HepG2 (cell line): ENCODE measurements at regions not wholly inside any gene's neighbourhood (a gene's known extent, or its start where the extent isn't known, plus 50 kb on each side); places are given as distances from the start of the nearest gene placed in this dataset.

ENCODE experiments used
- ATAC-seq: fragments of 200-7000 bp; cut with Tn5 transposase; 3 replicates; pipeline ENCODE4 v1.9.1; 2020; ENCODE audit warnings: mild to moderate bottlenecking, moderate library complexity
- BruUV-seq: library from RNA; stranded (reverse); fragments of 400-500 nt; replicated peaks from 2 replicates; lab custom pipeline; 2021; lab: Mats Ljungman, UMichigan
- CTCF ChIA-PET: fragments of 300-600 bp; formaldehyde crosslinking; extraction: SDS; loops from one replicate; lab custom pipeline; 2021; ENCODE audit warnings: low total read pairs, inconsistent platforms, low intra/inter-chr PET ratio; lab: Yijun Ruan, JAX
- POLR2A ChIA-PET: fragments of 350-600 bp; sonication (Branson Sonifier 250); formaldehyde crosslinking; loops from one replicate; lab custom pipeline; 2020; ENCODE audit warnings: antibody characterized with exemption, inconsistent platforms; lab: Yijun Ruan, JAX
- DNase-seq: peaks from one replicate; pipeline ENCODE4 v3.0.0-alpha.2; 2015; ENCODE audit warnings: low spot score
- FAIRE-seq: peaks from 3 replicates; lab custom pipeline; 2011; peaks lifted over from hg19 to GRCh38; lab: Jason Lieb, UNC
- H2AFZ ChIP-seq: one replicate; pipeline ENCODE4 v1.6.1; 2011; ENCODE audit warnings: low read length, inconsistent platforms
- H3K27ac ChIP-seq: fragments of 300-600 bp; 3 replicates; pipeline ENCODE4 v1.8.0; 2011; ENCODE audit warnings: mixed run types, mild to moderate bottlenecking, mixed read lengths, low read length, inconsistent platforms; ENCODE audit not compliant: insufficient read depth; ENCODE audit errors: extremely low read length
- H3K27me3 ChIP-seq, 2 experiments: fragments of 200-600 bp in 1 of 2; 2 replicates in 1 of 2; 3 replicates in 1 of 2; pipeline versions ENCODE4 v1.6.0 to v1.8.0; 2011; ENCODE audit warnings: low read length in 2 of 2, mild to moderate bottlenecking in 2 of 2, moderate library complexity in 2 of 2, inconsistent platforms in 1 of 2; ENCODE audit not compliant: insufficient read depth in 2 of 2, control insufficient read depth in 1 of 2
- H3K36me3 ChIP-seq, 2 experiments: fragments of 200-600 bp in 1 of 2; replicated peaks in 1 of 2; 2 replicates in 1 of 2; 3 replicates in 1 of 2; pipeline versions ENCODE4 v1.5.1 to v1.8.0; 2011; ENCODE audit warnings: low read length in 2 of 2, inconsistent platforms in 1 of 2; ENCODE audit not compliant: insufficient read depth in 2 of 2, control insufficient read depth in 1 of 2
- H3K4me1 ChIP-seq: 2 replicates; pipeline ENCODE4 v1.5.1; 2012; ENCODE audit warnings: low read length, inconsistent platforms; ENCODE audit not compliant: insufficient read depth
- H3K4me2 ChIP-seq: 2 replicates; pipeline ENCODE4 v1.6.0; 2011; ENCODE audit warnings: low read depth, low read length, inconsistent platforms
- H3K4me3 ChIP-seq, 3 experiments: fragments of 200-600 bp in 1 of 3; sonication (generic), shearing (Covaris generic) in 1 of 3; replicated peaks in 1 of 3; 2 replicates each; pipeline ENCODE4 v1.5.1; 2011 to 2016; ENCODE audit warnings: low read length in 3 of 3, inconsistent platforms in 2 of 3, low read depth in 2 of 3, mild to moderate bottlenecking in 2 of 3, control low read depth in 1 of 3, mixed read lengths in 1 of 3; ENCODE audit not compliant: insufficient read depth in 1 of 3
- H3K79me2 ChIP-seq: one replicate; pipeline ENCODE4 v1.6.1; 2011; ENCODE audit warnings: low read length, inconsistent platforms; ENCODE audit not compliant: insufficient read depth
- H3K9ac ChIP-seq: 2 replicates; pipeline ENCODE4 v1.6.0; 2011; ENCODE audit warnings: mild to moderate bottlenecking, low read depth, low read length, inconsistent platforms; ENCODE audit not compliant: insufficient read depth
- H3K9me3 ChIP-seq: 2 replicates; pipeline ENCODE4 v1.5.1; 2012; ENCODE audit warnings: mild to moderate bottlenecking, low read length
- H4K20me1 ChIP-seq: 2 replicates; pipeline ENCODE4 v1.6.0; 2011; ENCODE audit warnings: inconsistent platforms, mild to moderate bottlenecking, low read length, moderate library complexity; ENCODE audit not compliant: insufficient read depth
- AGO1 ChIP-seq: fragments of 200-400 bp; formaldehyde crosslinking; IDR thresholded peaks from 2 replicates; pipeline ENCODE4 v1.6.1; 2017; ENCODE audit warnings: mild to moderate bottlenecking, low read depth, low read length, moderate library complexity; ENCODE audit not compliant: poor library complexity, severe bottlenecking
- CBX1 ChIP-seq: IDR thresholded peaks from one replicate; pipeline ENCODE4 v1.6.1; 2016; ENCODE audit warnings: antibody characterized with exemption, low read depth
- EP300 ChIP-seq, 3 experiments: sonication (generic) in 1 of 3; formaldehyde crosslinking in 1 of 3; IDR thresholded peaks; 2 replicates each; pipeline versions ENCODE4 v1.5.1 to v1.6.1; 2011 to 2020; ENCODE audit warnings: low read depth in 2 of 3, low read length in 2 of 3, borderline replicate concordance in 1 of 3, improper control_type of control experiment in 1 of 3, mild to moderate bottlenecking in 1 of 3, missing genetic modification reagents in 1 of 3, moderate library complexity in 1 of 3
- JUND ChIP-seq: sonication (generic); formaldehyde crosslinking; IDR thresholded peaks from 2 replicates; pipeline ENCODE4 v1.8.0; 2022; ENCODE audit warnings: mild to moderate bottlenecking, missing genetic modification reagents
- NR2F2 ChIP-seq: IDR thresholded peaks from 2 replicates; pipeline ENCODE4 v1.6.1; 2012; ENCODE audit warnings: low read depth, inconsistent platforms, borderline replicate concordance
- NR3C1 ChIP-seq: sonication (generic); formaldehyde crosslinking; IDR thresholded peaks from 2 replicates; pipeline ENCODE4 v1.4.0; 2020; ENCODE audit warnings: missing genetic modification reagents
- REL ChIP-seq: sonication (generic); formaldehyde crosslinking; conservative IDR thresholded peaks from 2 replicates; pipeline ENCODE4 v1.8.0; 2022; ENCODE audit warnings: mild to moderate bottlenecking, missing genetic modification reagents, moderate library complexity
- ZMYM2 ChIP-seq: sonication (generic); formaldehyde crosslinking; IDR thresholded peaks from 2 replicates; pipeline ENCODE4 v1.8.0; 2022; ENCODE audit warnings: mild to moderate bottlenecking, missing genetic modification reagents
- ZNF12 ChIP-seq: sonication (generic); formaldehyde crosslinking; IDR thresholded peaks from 2 replicates; pipeline ENCODE4 v1.5.0; 2020; ENCODE audit warnings: missing genetic modification reagents
- ZNF235 ChIP-seq: sonication (generic); formaldehyde crosslinking; IDR thresholded peaks from 2 replicates; pipeline ENCODE4 v1.8.1; 2023; ENCODE audit warnings: mild to moderate bottlenecking, missing genetic modification reagents, borderline replicate concordance
- ZNF367 ChIP-seq: sonication (generic); formaldehyde crosslinking; IDR thresholded peaks from 2 replicates; pipeline ENCODE4 v1.4.0; 2020; ENCODE audit warnings: missing genetic modification reagents, borderline replicate concordance
- WGBS: methylation state at CpG from one replicate; pipeline ENCODE4 v1.1.6; 2017; ENCODE audit warnings: low lambda C conversion rate; 5-methylcytosine and 5-hydroxymethylcytosine counted together
- in situ Hi-C: cut with HindIII; loops from 2 replicates; pipeline ENCODE4 v1.10.0; 2017; ENCODE audit warnings: low pct_unique_long_range_greater_than_20kb; ENCODE audit not compliant: extremely low pct_ligation_motif_present
- intact Hi-C: fragments of 100-400 bp; cut with micrococcal nuclease; formaldehyde crosslinking; loops from one replicate; pipeline ENCODE4 v1.10.0; 2022; ENCODE audit not compliant: unreplicated experiment
- TF ChIP-seq, protein P1 (sequence below): sonication (generic); formaldehyde crosslinking; IDR thresholded peaks from 2 replicates; pipeline ENCODE4; 2020; ENCODE audit warnings: missing genetic modification reagents, mild to moderate bottlenecking, borderline replicate concordance

DNA sequence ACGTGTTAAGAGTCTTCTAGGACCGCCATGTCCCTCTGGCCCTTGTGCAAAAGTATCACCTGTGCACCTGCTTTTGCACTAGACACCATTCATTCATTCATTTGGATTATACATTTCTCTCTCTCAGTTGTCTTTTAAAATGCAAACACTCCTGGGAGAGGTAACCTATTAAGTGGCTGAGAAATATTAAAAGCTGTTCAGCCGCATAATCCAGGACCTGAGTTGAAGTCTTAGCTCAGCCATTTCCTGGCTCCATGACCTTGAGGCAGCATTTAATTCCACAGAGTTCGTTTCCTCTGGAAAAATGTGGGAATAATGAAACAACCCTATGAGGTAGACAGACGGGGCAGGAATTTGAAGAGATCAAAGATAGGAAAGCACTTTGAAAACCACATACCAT is 251.6 kb downstream of the RPS24 start:
- DNase-seq (no peak), FAIRE-seq (no peak), ATAC-seq (no peak)
- 36% methylated on average over 5 of the region's 5 CpGs for WGBS
- in situ Hi-C loops: no loop called here
- Histone ChIP-seq H4K20me1 (no peaks in the 10 kb centered on the region), H3K9ac (no peak overlapping the region), H3K27me3 (peaks cover 4 to 31% of the 10 kb centered on the region in 2 experiments; a peak in 4 of 5 replicates), H3K4me3 (no peak overlapping the region), H3K79me2 (no peaks in the 10 kb centered on the region), H3K4me2 (no peak overlapping the region), H3K27ac (no peak overlapping the region), H3K36me3 (no peaks in the 10 kb centered on the region), H2AFZ (no peak overlapping the region), H3K4me1 (no peaks in the 10 kb centered on the region), H3K9me3 (no peaks in the 10 kb centered on the region)
- no TSS peak for BruUV-seq
- intact Hi-C loops: no loop called here
- CTCF ChIA-PET: no interaction called here
- POLR2A ChIA-PET: no interaction called here
- no peak for TF ChIP-seq JUND (CRISPR knock-in tag)

DNA sequence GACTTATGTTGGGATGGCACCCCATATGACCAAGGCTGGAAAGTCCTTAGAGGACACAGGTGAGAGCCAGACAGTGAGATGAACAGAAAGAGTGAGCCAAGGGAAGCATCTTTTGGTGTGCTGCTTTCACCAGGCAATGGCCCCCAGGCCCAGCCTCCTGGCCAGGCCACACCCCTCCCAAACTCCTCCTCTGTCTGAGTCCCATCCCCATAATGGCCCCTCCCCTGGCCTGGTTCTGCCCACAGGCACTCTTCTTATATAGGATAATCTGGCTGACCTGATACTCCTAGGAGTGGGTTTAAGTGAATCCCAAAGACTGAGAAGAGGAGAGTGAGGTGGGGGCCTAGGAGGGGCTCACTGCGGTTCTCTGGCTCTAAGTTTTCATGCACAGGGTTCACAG is 252.5 kb downstream of the RPS24 start:
- Histone ChIP-seq H3K9me3 (no peaks in the 10 kb centered on the region), H3K27me3 (peaks cover 4 to 22% of the 10 kb centered on the region in 2 experiments; a peak in 4 of 5 replicates), H3K4me3 (no peak overlapping the region), H2AFZ (no peak overlapping the region), H3K4me2 (no peak overlapping the region), H3K36me3 (no peaks in the 10 kb centered on the region), H3K79me2 (no peaks in the 10 kb centered on the region), H3K4me1 (no peaks in the 10 kb centered on the region), H3K9ac (no peak overlapping the region), H3K27ac (no peak overlapping the region), H4K20me1 (no peaks in the 10 kb centered on the region)
- DNase-seq (no peak), FAIRE-seq (no peak), ATAC-seq (no peak)
- intact Hi-C loops (no loop called here), in situ Hi-C loops (no loop called here)
- ChIA-PET CTCF (no interaction called here), POLR2A (no interaction called here)
- WGBS: 0% methylated on average over 1 of the region's 1 CpG
- BruUV-seq: no TSS peak
- TF ChIP-seq NR2F2 (no peak), ZMYM2 (CRISPR knock-in tag) (no peak), ZNF235 (CRISPR knock-in tag) (no peak), AGO1 (no peak), ZNF12 (CRISPR knock-in tag) (no peak), EP300 (IDR thresholded peaks at IDR 0.05; ENCODE audit: low read depth in 2 of 2, low read length in 2 of 2) (no peak), EP300 (CRISPR knock-in tag; IDR thresholded peaks at IDR 0.05; ENCODE audit: borderline replicate concordance) (no peak), ZNF367 (CRISPR knock-in tag) (no peak), NR3C1 (CRISPR knock-in tag) (no peak), REL (no peak), CBX1 (no peak)
- TF ChIP-seq, protein P1, sequence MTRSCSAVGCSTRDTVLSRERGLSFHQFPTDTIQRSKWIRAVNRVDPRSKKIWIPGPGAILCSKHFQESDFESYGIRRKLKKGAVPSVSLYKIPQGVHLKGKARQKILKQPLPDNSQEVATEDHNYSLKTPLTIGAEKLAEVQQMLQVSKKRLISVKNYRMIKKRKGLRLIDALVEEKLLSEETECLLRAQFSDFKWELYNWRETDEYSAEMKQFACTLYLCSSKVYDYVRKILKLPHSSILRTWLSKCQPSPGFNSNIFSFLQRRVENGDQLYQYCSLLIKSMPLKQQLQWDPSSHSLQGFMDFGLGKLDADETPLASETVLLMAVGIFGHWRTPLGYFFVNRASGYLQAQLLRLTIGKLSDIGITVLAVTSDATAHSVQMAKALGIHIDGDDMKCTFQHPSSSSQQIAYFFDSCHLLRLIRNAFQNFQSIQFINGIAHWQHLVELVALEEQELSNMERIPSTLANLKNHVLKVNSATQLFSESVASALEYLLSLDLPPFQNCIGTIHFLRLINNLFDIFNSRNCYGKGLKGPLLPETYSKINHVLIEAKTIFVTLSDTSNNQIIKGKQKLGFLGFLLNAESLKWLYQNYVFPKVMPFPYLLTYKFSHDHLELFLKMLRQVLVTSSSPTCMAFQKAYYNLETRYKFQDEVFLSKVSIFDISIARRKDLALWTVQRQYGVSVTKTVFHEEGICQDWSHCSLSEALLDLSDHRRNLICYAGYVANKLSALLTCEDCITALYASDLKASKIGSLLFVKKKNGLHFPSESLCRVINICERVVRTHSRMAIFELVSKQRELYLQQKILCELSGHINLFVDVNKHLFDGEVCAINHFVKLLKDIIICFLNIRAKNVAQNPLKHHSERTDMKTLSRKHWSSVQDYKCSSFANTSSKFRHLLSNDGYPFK (CRISPR knock-in tag): no peak
